RWPE1 (cell line): ENCODE measurements at regions not wholly inside any gene's neighbourhood (a gene's known extent, or its start where the extent isn't known, plus 50 kb on each side); places are given as distances from the start of the nearest gene placed in this dataset.

ENCODE experiments used
- CTCF ChIA-PET: fragments of 350-600 bp; sonication (Branson Sonifier 250); formaldehyde crosslinking; extraction: SDS; loops from one replicate; lab custom pipeline; 2021; lab: Yijun Ruan, JAX
- POLR2A ChIA-PET: fragments of 400-600 bp; formaldehyde crosslinking; extraction: SDS; loops from one replicate; lab custom pipeline; 2020; ENCODE audit warnings: antibody characterized with exemption; ENCODE audit not compliant: low non-redundant PET; lab: Yijun Ruan, JAX
- DNase-seq: peaks from one replicate; pipeline ENCODE4 v3.0.0; 2012; ENCODE audit warnings: low spot score
- H3K27ac ChIP-seq: fragments of 450-650 bp; 2 replicates; pipeline ENCODE4 v1.5.1; 2017
- TF ChIP-seq, protein P1 (sequence below): fragments of 450-650 bp; conservative IDR thresholded peaks from 2 replicates; pipeline ENCODE4 v1.5.1; 2017; ENCODE audit warnings: low read depth, mild to moderate bottlenecking

- H3K27ac ChIP-seq = no peak overlapping the region
- DNase-seq = no peak
- TF ChIP-seq, protein P1, sequence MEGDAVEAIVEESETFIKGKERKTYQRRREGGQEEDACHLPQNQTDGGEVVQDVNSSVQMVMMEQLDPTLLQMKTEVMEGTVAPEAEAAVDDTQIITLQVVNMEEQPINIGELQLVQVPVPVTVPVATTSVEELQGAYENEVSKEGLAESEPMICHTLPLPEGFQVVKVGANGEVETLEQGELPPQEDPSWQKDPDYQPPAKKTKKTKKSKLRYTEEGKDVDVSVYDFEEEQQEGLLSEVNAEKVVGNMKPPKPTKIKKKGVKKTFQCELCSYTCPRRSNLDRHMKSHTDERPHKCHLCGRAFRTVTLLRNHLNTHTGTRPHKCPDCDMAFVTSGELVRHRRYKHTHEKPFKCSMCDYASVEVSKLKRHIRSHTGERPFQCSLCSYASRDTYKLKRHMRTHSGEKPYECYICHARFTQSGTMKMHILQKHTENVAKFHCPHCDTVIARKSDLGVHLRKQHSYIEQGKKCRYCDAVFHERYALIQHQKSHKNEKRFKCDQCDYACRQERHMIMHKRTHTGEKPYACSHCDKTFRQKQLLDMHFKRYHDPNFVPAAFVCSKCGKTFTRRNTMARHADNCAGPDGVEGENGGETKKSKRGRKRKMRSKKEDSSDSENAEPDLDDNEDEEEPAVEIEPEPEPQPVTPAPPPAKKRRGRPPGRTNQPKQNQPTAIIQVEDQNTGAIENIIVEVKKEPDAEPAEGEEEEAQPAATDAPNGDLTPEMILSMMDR = no peak
- CTCF ChIA-PET = no interaction called here
- POLR2A ChIA-PET = no interaction called here
Measured at GRCh38 chr13:71054358-71054757, 812.6 kb downstream of the DACH1 start.

- ChIA-PET CTCF (no interaction called here), POLR2A (no interaction called here)
- TF ChIP-seq, protein P1 = no peak
- no peak for DNase-seq
- no peak overlapping the region for H3K27ac ChIP-seq
Measured at GRCh38 chr13:71051573-71051972, 815.4 kb downstream of the DACH1 start.

DNA sequence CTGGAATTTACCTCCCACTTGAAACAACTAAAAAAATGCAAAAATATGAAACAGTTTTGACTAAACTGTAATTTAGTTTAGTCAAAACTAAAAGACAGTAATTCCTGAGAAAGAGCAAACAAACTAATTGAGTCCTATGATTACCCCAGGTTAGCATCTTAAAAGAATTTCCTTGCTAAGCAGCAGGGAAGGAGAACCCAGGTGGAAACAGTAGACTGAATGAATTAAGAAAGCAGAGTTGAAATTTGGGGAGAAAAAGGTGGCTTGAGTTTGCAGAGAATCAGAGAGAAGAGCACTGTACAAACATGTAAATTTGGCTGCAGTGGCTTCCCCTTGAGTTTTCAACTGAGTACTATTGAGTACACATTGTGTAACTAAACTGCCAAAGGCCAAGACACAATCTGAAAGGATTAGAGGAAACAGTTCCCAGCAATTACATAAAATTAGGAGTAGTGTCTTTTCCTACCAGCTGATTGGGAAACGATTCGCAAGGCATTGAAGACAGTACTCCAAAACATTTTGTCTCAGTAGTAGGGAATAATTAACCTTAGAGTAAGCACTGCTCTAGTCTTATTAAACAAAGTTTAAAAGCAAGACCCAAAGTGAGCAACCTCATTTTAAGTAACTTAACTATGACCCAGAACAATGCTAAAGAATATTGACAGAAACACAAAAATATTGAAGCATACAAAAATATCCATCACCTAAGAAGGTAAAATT, 820.5 kb downstream of the DACH1 start:
- POLR2A ChIA-PET = no interaction called here
- CTCF ChIA-PET = no interaction called here

DNA sequence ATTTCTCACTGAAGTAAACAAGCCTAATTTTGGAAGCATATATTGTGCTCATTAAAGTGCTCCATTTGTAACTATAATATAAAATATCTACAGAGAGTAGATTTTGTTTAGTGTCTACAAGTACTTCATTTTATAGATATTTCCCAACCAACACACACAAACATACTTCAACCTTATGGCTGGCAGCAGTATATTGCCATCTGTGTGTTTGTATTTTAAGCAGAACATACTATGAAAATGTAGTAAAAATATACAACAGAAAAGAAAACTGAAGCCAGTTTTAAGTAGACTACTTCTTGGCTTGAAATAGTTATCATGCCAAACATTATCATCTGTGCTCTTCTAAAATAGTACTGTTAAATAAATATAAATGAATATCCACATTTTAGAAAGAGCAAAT, 821.9 kb downstream of the DACH1 start:
- DNase-seq = no peak
- CTCF ChIA-PET = no interaction called here
- POLR2A ChIA-PET = no interaction called here
- TF ChIP-seq, protein P1 = no peak
- no peak overlapping the region for H3K27ac ChIP-seq

More for the DNA sequence above, 820.5 kb downstream of the DACH1 start:
- no peak overlapping the region for H3K27ac ChIP-seq
- TF ChIP-seq, protein P1 = no peak
- DNase-seq = no peak

- POLR2A ChIA-PET = no interaction called here
- TF ChIP-seq, protein P1 = no peak
- no peak for DNase-seq
- no peak overlapping the region for H3K27ac ChIP-seq
- CTCF ChIA-PET = no interaction called here
Measured at GRCh38 chr13:71039440-71039839, 827.6 kb downstream of the DACH1 start.

DNA sequence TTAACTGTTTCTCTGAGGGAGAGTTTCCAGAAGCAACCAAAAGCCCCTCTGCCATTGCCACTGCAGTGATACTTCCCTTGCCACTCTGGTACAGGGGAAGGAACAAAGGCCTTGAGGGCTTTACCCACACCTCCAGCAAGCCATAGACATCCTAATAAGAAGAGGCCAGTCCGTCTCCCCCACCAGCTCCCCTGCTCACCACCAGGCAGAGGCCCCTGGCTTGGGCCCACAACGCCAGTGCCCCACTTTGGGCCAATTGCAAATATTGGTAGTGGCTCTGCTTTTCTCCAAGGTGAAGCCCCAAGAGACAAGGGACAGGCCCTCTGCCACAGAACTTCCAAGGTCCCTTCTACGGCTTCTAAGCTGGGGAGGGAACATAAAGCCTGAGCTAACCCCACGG, 833.0 kb downstream of the DACH1 start:
- no peak for DNase-seq
- TF ChIP-seq, protein P1 = no peak
- CTCF ChIA-PET = interaction anchor here (0.6 kb wide), 1 partner anchor 7 kb away, joined by 3 read pairs; no protein-coding TSS in a partner anchor
- no peak overlapping the region for H3K27ac ChIP-seq
- POLR2A ChIA-PET = no interaction called here
